ENCODE measurements at regions not wholly inside any gene's neighbourhood (a gene's known extent, or its start where the extent isn't known, plus 50 kb on each side); places are given as distances from the start of the nearest gene placed in this dataset.

DNA sequence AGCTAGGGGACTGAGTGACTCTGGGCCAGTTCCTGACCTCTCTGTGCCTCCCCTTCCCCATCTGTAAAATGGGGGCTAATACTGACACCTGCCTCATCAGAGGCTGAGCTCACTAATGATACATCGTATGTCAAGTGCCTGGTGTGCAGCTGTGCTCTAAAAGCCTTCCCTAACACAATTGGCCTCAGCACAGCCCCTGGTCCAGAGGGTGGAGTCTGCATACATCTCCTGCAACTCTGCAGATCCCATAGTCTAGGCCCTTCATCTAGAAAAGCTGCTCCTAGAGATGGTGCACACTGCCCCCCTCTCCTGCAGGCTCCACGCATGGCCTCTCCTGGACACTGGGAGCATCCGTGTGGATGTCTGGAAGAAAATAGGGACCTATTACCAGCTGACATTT lies 255.0 kb downstream of the RPS24 start:
- H3K4me3 ChIP-seq (ENCODE audit: low read length), result no peak overlapping the region
- intact Hi-C loops (cut with micrococcal nuclease), result no loop called here
- POLR2A ChIA-PET (ENCODE audit: unreplicated experiment), result interaction anchor here (0.6 kb wide), 2 partner anchors 84 to 163 kb away, joined by 3 read pairs; no protein-coding TSS in a partner anchor
- H3K79me2 ChIP-seq (ENCODE audit: low read length), result no peaks in the 10 kb centered on the region
- peaks cover 88% of the 10 kb centered on the region for H3K27me3 ChIP-seq (ENCODE audit: low read length)
- BruUV-seq (replicated peaks), result no TSS peak
- CTCF ChIA-PET, result no interaction called here
- H3F3A ChIP-seq (ENCODE audit: low read length, unreplicated experiment), result no peaks in the 10 kb centered on the region
- no peaks in the 10 kb centered on the region for H3K9me2 ChIP-seq (replicated peaks; ENCODE audit: low read length)
- ATAC-seq (no peak), DNase-seq (no peak)
- no peaks in the 10 kb centered on the region for H3K36me3 ChIP-seq (ENCODE audit: low read depth, low read length)
- no peaks in the 10 kb centered on the region for H3K4me1 ChIP-seq (ENCODE audit: insufficient read depth, low read length)
- no peaks in the 10 kb centered on the region for H4K20me1 ChIP-seq (ENCODE audit: low read length)
- TF ChIP-seq EZH2 (IDR thresholded peaks at IDR 0.05; ENCODE audit: low read length, unreplicated experiment) (no peak), EZH2phosphoT487 (IDR thresholded peaks at IDR 0.05; ENCODE audit: borderline replicate concordance, low read length) (no peak), CTCF (conservative IDR thresholded peaks at IDR 0.05; ENCODE audit: low read depth, low read length) (no peak)
- H3K9me3 ChIP-seq (ENCODE audit: low read length), result no peaks in the 10 kb centered on the region
- H3K4me2 ChIP-seq (ENCODE audit: low read length), result no peak overlapping the region
- no peak overlapping the region for H3K27ac ChIP-seq (ENCODE audit: low read length)
- no peak overlapping the region for H2AFZ ChIP-seq (ENCODE audit: low read length)
- no peak overlapping the region for H3K9ac ChIP-seq (ENCODE audit: low read length)

DNA sequence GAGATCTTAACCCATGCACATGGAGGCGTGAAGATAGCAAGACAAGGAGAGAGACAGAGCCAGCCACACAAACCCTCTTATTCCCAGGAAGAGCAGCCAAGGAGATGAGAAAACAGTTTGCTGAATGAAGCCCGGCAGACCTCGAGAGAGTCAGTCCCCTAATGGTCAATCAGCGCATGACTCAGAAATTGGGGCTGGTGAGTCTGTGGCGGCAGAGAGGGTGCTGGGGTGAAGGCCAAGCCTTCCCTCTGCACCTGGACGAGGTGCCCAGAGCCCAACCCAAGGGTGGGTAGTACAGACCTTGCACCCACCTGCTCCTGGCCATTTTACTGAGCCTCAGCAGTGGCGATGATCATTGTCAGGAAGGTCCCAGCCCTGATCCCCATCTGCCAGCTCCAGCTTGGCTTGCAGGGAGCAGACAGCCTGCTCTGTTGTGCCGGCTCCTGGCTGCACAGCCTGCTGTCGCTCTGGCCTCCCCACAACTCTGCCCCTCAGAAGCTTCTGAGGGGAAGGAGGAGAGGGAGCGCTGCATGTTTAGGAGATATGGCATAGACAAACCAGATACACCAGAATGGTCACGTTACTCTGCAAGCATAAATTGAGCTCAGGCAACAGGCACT lies 256.6 kb downstream of the RPS24 start:
- Histone ChIP-seq H3F3A (ENCODE audit: low read length, unreplicated experiment) (no peaks in the 10 kb centered on the region), H4K20me1 (ENCODE audit: low read length) (no peaks in the 10 kb centered on the region), H2AFZ (ENCODE audit: low read length) (no peak overlapping the region), H3K9me3 (ENCODE audit: low read length) (no peaks in the 10 kb centered on the region), H3K4me3 (ENCODE audit: low read length) (no peak overlapping the region), H3K27ac (ENCODE audit: low read length) (no peak overlapping the region), H3K79me2 (ENCODE audit: low read length) (no peaks in the 10 kb centered on the region), H3K9me2 (replicated peaks; ENCODE audit: low read length) (no peaks in the 10 kb centered on the region), H3K4me1 (ENCODE audit: insufficient read depth, low read length) (no peaks in the 10 kb centered on the region), H3K9ac (ENCODE audit: low read length) (no peak overlapping the region), H3K4me2 (ENCODE audit: low read length) (no peak overlapping the region), H3K27me3 (ENCODE audit: low read length) (peaks cover 73% of the 10 kb centered on the region), H3K36me3 (ENCODE audit: low read depth, low read length) (no peaks in the 10 kb centered on the region)
- intact Hi-C loops (cut with micrococcal nuclease), result no loop called here
- ChIA-PET CTCF (interaction anchor here (1.1 kb wide), 1 partner anchor 776 kb away, joined by 8 read pairs; no protein-coding TSS in a partner anchor), POLR2A (ENCODE audit: unreplicated experiment) (no interaction called here)
- DNase-seq (no peak), ATAC-seq (peak; percentile 41; the same call in 1 of the 2 replicates)
- no TSS peak for BruUV-seq (replicated peaks)
- peak; percentile 32; the same call in 1 of the 2 replicates for TF ChIP-seq CTCF (conservative IDR thresholded peaks at IDR 0.05; ENCODE audit: low read depth, low read length)
- no peak for TF ChIP-seq EZH2 (IDR thresholded peaks at IDR 0.05; ENCODE audit: low read length, unreplicated experiment)

DNA sequence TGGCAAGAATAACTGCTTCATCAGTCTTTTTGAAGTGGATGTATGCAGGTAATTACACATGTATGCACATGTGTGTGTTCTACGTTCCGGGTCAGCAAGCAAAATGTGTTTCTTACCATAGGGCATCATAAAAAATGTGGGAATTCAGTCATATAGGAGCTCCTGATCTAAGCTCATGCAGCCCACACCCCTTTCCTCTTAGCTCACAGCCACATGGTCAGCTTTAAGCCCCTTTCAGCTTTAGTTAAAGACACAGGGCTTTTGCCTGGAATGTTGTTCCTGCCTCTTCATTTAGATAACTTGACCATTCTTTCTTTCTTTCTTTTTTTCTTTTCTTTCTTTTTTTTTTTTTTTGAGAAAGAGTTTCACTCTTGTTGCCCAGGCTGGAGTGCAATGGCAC lies 258.1 kb downstream of the RPS24 start:
- Histone ChIP-seq H3K9ac (ENCODE audit: low read length) (no peak overlapping the region), H3F3A (ENCODE audit: low read length, unreplicated experiment) (no peaks in the 10 kb centered on the region), H3K9me2 (replicated peaks; ENCODE audit: low read length) (no peaks in the 10 kb centered on the region), H3K9me3 (ENCODE audit: low read length) (no peaks in the 10 kb centered on the region), H3K36me3 (ENCODE audit: low read depth, low read length) (no peaks in the 10 kb centered on the region), H3K4me1 (ENCODE audit: insufficient read depth, low read length) (no peaks in the 10 kb centered on the region), H2AFZ (ENCODE audit: low read length) (no peak overlapping the region), H3K4me2 (ENCODE audit: low read length) (no peak overlapping the region), H3K79me2 (ENCODE audit: low read length) (no peaks in the 10 kb centered on the region), H3K27me3 (ENCODE audit: low read length) (peaks cover 64% of the 10 kb centered on the region), H4K20me1 (ENCODE audit: low read length) (no peaks in the 10 kb centered on the region), H3K27ac (ENCODE audit: low read length) (no peak overlapping the region), H3K4me3 (ENCODE audit: low read length) (no peak overlapping the region)
- BruUV-seq (replicated peaks), result no TSS peak
- POLR2A ChIA-PET (ENCODE audit: unreplicated experiment), result interaction anchor here (0.7 kb wide), 1 partner anchor 10 kb away, joined by 5 read pairs; no protein-coding TSS in a partner anchor
- intact Hi-C loops (cut with micrococcal nuclease), result no loop called here
- TF ChIP-seq EZH2 (IDR thresholded peaks at IDR 0.05; ENCODE audit: low read length, unreplicated experiment) (no peak), EZH2phosphoT487 (IDR thresholded peaks at IDR 0.05; ENCODE audit: borderline replicate concordance, low read length) (no peak), CTCF (conservative IDR thresholded peaks at IDR 0.05; ENCODE audit: low read depth, low read length) (no peak)
- ATAC-seq, result no peak
- CTCF ChIA-PET, result no interaction called here
- DNase-seq, result no peak

All from PC-3 (cell line).